Lung (tissue), 11 donors: ENCODE measurements at regions not wholly inside any gene's neighbourhood (a gene's known extent, or its start where the extent isn't known, plus 50 kb on each side); places are given as distances from the start of the nearest gene placed in this dataset.
"Not testable (repeated sequence)": the region's sequence is repeated elsewhere in the genome, so short reads cannot be mapped to it uniquely, and the experiment has no call there.

ENCODE experiments used
- ATAC-seq: fragments of 200-7000 bp; cut with Tn5 transposase; one replicate; pipeline ENCODE4 v1.9.1; 2020; ENCODE audit warnings: moderate number of reproducible peaks; ENCODE audit not compliant: insufficient read depth, low FRiP score
- DNase-seq, 3 donors: peaks; one replicate each; pipeline ENCODE4 v3.0.0-alpha.2; 2013 to 2017
- H3K27ac ChIP-seq, 2 donors: one replicate each; pipeline ENCODE4 v1.5.1; 2013; ENCODE audit warnings: mild to moderate bottlenecking in 2 of 2, moderate library complexity in 2 of 2, control low read depth in 1 of 2, inconsistent platforms in 1 of 2, low read depth in 1 of 2, low read length in 1 of 2
- H3K27me3 ChIP-seq, 3 donors: one replicate each; pipeline ENCODE4 v1.5.1; 2013; ENCODE audit warnings: low read length in 2 of 3; ENCODE audit not compliant: control insufficient read depth in 3 of 3, insufficient read depth in 3 of 3
- H3K36me3 ChIP-seq, 4 donors: one replicate each; pipeline ENCODE4 v1.5.1; 2013; ENCODE audit warnings: low read length in 4 of 4, mild to moderate bottlenecking in 1 of 4, moderate library complexity in 1 of 4; ENCODE audit not compliant: control insufficient read depth in 4 of 4, insufficient read depth in 4 of 4
- H3K4me1 ChIP-seq, 5 donors: one replicate each; pipeline ENCODE4 v1.5.1; 2013; ENCODE audit warnings: low read length in 5 of 5, mild to moderate bottlenecking in 2 of 5, moderate library complexity in 1 of 5; ENCODE audit not compliant: control insufficient read depth in 5 of 5, insufficient read depth in 5 of 5
- H3K4me3 ChIP-seq: one replicate; pipeline ENCODE4 v1.5.1; 2013; ENCODE audit warnings: mild to moderate bottlenecking, control low read depth, moderate library complexity
- H3K9ac ChIP-seq, 2 donors: one replicate each; pipeline ENCODE4 v1.5.1; 2013; ENCODE audit warnings: low read length in 2 of 2, control low read depth in 1 of 2; ENCODE audit not compliant: insufficient read depth in 1 of 2
- H3K9me3 ChIP-seq, 4 donors: one replicate each; pipeline ENCODE4 v1.5.1; 2013; ENCODE audit warnings: low read length in 3 of 4, mild to moderate bottlenecking in 1 of 4, moderate library complexity in 1 of 4; ENCODE audit not compliant: control insufficient read depth in 4 of 4, insufficient read depth in 3 of 4
- WGBS, 2 donors: extraction: QIAGEN DNeasy Blood & Tissue Kit; methylation state at CpG; one replicate each; pipeline ENCODE4 v1.1.7; 2013; 5-methylcytosine and 5-hydroxymethylcytosine counted together
- TF ChIP-seq, protein P1 (sequence below): IDR thresholded peaks from 2 replicates; pipeline ENCODE4 v1.5.1; 2012; ENCODE audit warnings: mild to moderate bottlenecking; ENCODE audit errors: control extremely low read depth, extremely low read depth
- donor health status: control.
- donor health status: control.
- donor health status: Bipolar disorder and iron deficiency.
- donor health status: healthy.
- donor health status: DM: yes; HTN: yes; CAD: no.

DNA sequence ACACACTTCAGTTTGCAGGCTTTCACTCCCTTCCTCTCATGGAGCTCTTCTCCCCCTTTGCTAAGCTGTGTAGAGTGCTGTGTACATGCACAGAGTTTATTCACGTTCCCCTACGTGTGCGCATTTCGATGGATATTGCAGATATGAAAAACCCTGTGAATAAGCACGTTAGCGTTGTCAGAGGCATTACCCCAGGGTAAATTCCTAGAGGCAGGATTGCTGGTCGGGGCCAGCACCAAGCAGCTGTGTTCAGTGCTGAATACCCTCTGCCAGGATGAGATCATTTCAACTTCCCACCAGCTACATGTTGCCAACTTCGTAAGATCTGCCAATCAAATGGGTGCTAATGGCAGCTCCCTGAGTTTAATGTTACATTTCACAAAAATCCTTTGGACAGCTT lies 172.3 kb upstream of the PPP1R26 start:
- Histone ChIP-seq H3K4me1 (no peaks in the 10 kb centered on the region), H3K27me3 (peaks cover 0 to 14% (median 2%) of the 10 kb centered on the region in 3 donors), H3K27ac (no peak overlapping the region), H3K4me3 (no peak overlapping the region), H3K9ac (no peak overlapping the region), H3K9me3 (peaks cover 0 to 3% (median 1%) of the 10 kb centered on the region in 4 donors), H3K36me3 (no peaks in the 10 kb centered on the region)
- no peak for ATAC-seq
- peak in 1 of 3 donors; percentile 8 for DNase-seq
- TF ChIP-seq, protein P1, sequence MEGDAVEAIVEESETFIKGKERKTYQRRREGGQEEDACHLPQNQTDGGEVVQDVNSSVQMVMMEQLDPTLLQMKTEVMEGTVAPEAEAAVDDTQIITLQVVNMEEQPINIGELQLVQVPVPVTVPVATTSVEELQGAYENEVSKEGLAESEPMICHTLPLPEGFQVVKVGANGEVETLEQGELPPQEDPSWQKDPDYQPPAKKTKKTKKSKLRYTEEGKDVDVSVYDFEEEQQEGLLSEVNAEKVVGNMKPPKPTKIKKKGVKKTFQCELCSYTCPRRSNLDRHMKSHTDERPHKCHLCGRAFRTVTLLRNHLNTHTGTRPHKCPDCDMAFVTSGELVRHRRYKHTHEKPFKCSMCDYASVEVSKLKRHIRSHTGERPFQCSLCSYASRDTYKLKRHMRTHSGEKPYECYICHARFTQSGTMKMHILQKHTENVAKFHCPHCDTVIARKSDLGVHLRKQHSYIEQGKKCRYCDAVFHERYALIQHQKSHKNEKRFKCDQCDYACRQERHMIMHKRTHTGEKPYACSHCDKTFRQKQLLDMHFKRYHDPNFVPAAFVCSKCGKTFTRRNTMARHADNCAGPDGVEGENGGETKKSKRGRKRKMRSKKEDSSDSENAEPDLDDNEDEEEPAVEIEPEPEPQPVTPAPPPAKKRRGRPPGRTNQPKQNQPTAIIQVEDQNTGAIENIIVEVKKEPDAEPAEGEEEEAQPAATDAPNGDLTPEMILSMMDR: no peak
- WGBS, 2 donors: 65 to 83% methylated on average over 8 of the region's 8 CpGs

DNA sequence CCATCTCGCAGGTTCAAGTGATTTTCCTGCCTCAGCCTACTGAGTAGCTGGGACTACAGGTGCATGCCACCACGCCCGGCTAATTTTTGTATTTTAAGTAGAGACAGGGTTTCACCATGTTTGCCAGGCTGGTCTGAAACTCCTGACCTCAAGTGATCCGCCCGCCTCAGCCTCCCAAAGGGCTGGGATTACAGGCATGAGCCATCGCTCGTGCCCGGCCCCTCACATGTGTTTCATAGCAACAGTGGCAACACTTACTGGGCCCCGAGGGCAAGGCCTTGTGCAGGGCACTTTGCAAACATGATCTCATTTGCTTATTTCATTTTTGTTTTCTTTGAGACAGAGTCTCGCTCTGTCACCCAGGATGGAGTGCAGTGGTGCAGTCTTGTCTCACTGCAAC lies 171.7 kb upstream of the PPP1R26 start:
- H3K4me3 ChIP-seq, H3K4me1 ChIP-seq, H3K9ac ChIP-seq, DNase-seq, H3K36me3 ChIP-seq, H3K27me3 ChIP-seq, H3K9me3 ChIP-seq, ATAC-seq, H3K27ac ChIP-seq: not testable (repeated sequence)
- 78 to 90% methylated on average over 10 of the region's 10 CpGs for WGBS, 2 donors

DNA sequence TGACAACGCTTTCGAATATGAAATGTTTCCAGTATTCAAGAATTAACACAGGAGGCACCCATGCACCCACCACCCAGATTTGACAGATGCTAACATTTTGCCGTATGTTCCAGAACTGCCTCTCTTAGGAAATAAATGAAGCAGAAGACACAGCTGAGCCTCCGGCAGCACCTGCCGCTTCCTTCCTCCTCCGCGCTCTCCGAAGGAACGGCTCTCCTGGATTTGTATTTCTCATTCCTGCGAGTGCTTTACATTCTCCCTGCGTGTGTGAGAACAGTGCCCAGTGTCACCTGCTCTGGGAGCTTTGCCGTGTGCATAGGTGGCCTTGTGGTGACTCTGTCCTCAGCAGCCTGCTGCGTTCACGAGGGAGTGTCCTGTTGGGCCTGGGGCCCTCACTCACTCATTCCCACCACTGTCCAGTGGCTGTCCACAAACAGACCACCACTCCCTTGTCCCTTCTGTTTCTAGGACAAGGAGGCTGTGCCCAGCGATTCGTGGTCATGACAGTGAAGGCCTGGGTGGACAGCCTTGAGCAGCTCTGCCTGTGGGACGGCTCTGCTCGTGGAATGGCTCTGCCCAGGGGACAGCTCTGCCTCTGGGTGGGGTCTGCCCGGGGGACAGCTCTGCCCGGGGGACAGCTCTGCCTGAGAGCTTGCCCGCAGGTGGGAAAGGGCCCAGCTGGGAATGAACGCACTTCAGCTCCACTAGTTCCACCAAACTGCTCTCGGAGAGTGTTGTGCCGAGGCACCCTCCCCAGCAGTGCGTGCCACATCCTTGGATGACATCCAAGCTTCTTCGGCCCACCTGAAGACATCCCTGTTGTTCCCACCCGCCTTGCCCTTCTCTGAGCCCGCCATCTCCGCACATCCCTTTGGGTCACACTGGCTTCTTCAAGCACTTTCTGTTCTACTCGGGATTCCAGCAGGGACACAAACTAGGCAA lies 170.5 kb upstream of the PPP1R26 start:
- Histone ChIP-seq H3K36me3 (no peaks in the 10 kb centered on the region), H3K4me1 (no peaks in the 10 kb centered on the region), H3K4me3 (no peak overlapping the region), H3K9me3 (peaks cover 0 to 6% (median 4%) of the 10 kb centered on the region in 4 donors), H3K27ac (no peak overlapping the region), H3K27me3 (peaks cover 0 to 9% (median 2%) of the 10 kb centered on the region in 3 donors), H3K9ac (no peak overlapping the region)
- WGBS, 2 donors: 83 to 92% methylated on average over 30 of the region's 30 CpGs
- ATAC-seq (no peak), DNase-seq (no peak)
- TF ChIP-seq, protein P1: no peak

DNA sequence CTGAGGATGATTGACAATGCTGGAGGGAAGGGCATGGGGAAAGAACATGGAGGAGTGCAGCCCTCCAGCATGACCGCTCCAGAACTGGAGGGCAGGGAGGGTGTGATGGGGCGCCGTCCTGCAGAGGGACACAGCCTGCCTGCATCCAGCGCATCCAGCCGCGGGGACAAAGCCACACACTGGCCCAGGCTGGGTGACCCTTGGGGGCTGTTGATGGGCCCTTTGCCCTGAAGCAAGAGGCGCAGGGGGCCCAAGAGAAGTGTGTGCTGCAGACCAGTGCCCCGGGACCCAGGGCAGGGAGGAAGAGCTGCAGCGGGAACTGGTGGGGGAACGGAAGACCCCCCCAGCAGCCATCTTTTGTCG lies 169.8 kb upstream of the PPP1R26 start:
- peaks cover 0 to 9% (median 2%) of the 10 kb centered on the region in 3 donors for H3K27me3 ChIP-seq
- H3K27ac ChIP-seq: no peak overlapping the region
- H3K36me3 ChIP-seq: no peaks in the 10 kb centered on the region
- TF ChIP-seq, protein P1: no peak
- no peak overlapping the region for H3K4me3 ChIP-seq
- DNase-seq (no peak), ATAC-seq (no peak)
- H3K9me3 ChIP-seq: peaks cover 0 to 6% (median 4%) of the 10 kb centered on the region in 4 donors
- no peak overlapping the region for H3K9ac ChIP-seq
- 83 to 91% methylated on average over 11 of the region's 11 CpGs for WGBS, 2 donors
- H3K4me1 ChIP-seq: no peaks in the 10 kb centered on the region
